ENCODE measurements at regions not wholly inside any gene's neighbourhood (a gene's known extent, or its start where the extent isn't known, plus 50 kb on each side); places are given as distances from the start of the nearest gene placed in this dataset.

DNA sequence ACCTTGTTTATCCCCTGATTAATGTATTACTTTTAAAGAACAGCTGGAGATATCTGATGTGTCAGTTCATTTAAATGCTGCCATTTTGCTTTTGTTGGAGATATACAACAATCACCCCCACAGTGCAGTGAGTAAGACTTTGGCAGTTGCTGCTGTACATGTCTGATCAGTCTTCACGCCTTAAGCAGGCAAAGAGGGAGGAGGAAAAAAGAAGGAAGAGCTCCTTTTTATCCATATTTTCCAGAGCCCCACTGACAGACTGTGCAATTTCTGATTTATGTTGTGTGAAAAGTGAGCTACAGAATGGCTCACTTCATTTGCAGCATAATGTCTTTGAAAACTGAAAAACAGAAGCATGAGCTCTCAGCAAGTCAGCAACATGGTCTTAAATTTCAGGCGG lies 319.7 kb upstream of the LRIG3 start:
- Histone ChIP-seq H3K79me2 (ENCODE audit: control insufficient read depth, insufficient read depth, low read length) (no peaks in the 10 kb centered on the region), H3K36me3 (replicated peaks in 1 of 2; ENCODE audit: control extremely low read depth in 1 of 2, control insufficient read depth in 1 of 2, extremely low read depth in 1 of 2, insufficient read depth in 2 of 2, low read length in 1 of 2) (no peaks in the 10 kb centered on the region), H3K9me3 (ENCODE audit: control extremely low read depth in 1 of 3, control insufficient read depth in 2 of 3, insufficient read depth in 1 of 3, low read length in 2 of 3) (no peaks in the 10 kb centered on the region), H3K9ac (ENCODE audit: low read length) (no peak overlapping the region), H3K4me3 (ENCODE audit: control extremely low read depth in 1 of 5, extremely low read depth in 1 of 5, insufficient read depth in 1 of 5, low read depth in 2 of 5, low read length in 4 of 5) (no peak overlapping the region), H3K4me1 (ENCODE audit: control insufficient read depth in 2 of 2, insufficient read depth in 2 of 2, low read length in 2 of 2) (no peaks in the 10 kb centered on the region), H3K4me2 (replicated peaks; ENCODE audit: low read depth, low read length, poor library complexity, severe bottlenecking) (no peak overlapping the region), H3K27me3 (replicated peaks in 1 of 4; ENCODE audit: control extremely low read depth in 1 of 4, control insufficient read depth in 3 of 4, insufficient read depth in 4 of 4, low read length in 3 of 4) (no peaks in the 10 kb centered on the region), H4K20me1 (ENCODE audit: control insufficient read depth, insufficient read depth, low read length, poor library complexity, severe bottlenecking) (no peaks in the 10 kb centered on the region), H2AFZ (ENCODE audit: insufficient read depth, low read depth, low read length, poor library complexity, severe bottlenecking) (no peak overlapping the region), H3K27ac (ENCODE audit: low read length in 2 of 2) (no peak overlapping the region)
- no peak overlapping the region for H3K4me3 Mint-ChIP-seq
- ChIA-PET CTCF (no interaction called here), POLR2A (no interaction called here)
- H3K4me1 Mint-ChIP-seq, result no peaks in the 10 kb centered on the region
- no peak overlapping the region for H3K27ac Mint-ChIP-seq
- no CpG with 5 or more reads among the region's 2 CpGs for WGBS (ENCODE audit: insufficient coverage)
- H3K27me3 Mint-ChIP-seq, result no peaks in the 10 kb centered on the region
- ATAC-seq (ENCODE audit: low read depth) (no peak), DNase-seq (no peak)
- TF ChIP-seq, protein P1, sequence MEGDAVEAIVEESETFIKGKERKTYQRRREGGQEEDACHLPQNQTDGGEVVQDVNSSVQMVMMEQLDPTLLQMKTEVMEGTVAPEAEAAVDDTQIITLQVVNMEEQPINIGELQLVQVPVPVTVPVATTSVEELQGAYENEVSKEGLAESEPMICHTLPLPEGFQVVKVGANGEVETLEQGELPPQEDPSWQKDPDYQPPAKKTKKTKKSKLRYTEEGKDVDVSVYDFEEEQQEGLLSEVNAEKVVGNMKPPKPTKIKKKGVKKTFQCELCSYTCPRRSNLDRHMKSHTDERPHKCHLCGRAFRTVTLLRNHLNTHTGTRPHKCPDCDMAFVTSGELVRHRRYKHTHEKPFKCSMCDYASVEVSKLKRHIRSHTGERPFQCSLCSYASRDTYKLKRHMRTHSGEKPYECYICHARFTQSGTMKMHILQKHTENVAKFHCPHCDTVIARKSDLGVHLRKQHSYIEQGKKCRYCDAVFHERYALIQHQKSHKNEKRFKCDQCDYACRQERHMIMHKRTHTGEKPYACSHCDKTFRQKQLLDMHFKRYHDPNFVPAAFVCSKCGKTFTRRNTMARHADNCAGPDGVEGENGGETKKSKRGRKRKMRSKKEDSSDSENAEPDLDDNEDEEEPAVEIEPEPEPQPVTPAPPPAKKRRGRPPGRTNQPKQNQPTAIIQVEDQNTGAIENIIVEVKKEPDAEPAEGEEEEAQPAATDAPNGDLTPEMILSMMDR (IDR thresholded peaks at IDR 0.05), result no peak
- TF ChIP-seq EZH2 (IDR thresholded peaks at IDR 0.05; ENCODE audit: borderline replicate concordance, insufficient read depth, low read depth, low read length, poor library complexity, severe bottlenecking), result no peak
- no peaks in the 10 kb centered on the region for H3K9me3 Mint-ChIP-seq (ENCODE audit: insufficient read depth)
- intact Hi-C loops (cut with micrococcal nuclease), result no loop called here

DNA sequence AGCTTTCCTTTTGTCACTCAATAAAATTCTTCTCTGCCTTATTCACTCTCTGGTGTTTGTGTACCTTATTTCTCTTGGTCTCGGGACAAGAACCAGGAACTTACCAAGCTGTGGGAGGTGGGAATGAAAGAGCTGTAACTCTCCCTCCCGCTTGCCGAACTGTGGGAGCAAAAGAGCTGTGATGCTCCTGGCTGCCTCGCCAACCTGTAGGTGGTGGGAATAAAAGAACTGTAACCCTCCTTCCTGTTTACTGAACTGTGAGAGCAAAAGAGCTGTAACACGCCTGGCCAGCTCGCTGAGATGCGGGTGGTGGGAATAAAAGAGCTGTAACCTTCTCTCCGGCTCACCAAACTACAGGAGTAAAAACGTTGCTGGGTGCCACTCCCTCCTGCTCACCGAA lies 314.1 kb upstream of the LRIG3 start:
- ATAC-seq (ENCODE audit: low read depth) (no peak), DNase-seq (no peak)
- Mint-ChIP-seq H3K9me3 (ENCODE audit: insufficient read depth) (no peaks in the 10 kb centered on the region), H3K27ac (no peak overlapping the region), H3K4me3 (no peak overlapping the region), H3K4me1 (no peaks in the 10 kb centered on the region), H3K27me3 (no peaks in the 10 kb centered on the region)
- intact Hi-C loops (cut with micrococcal nuclease), result no loop called here
- H3K4me2 ChIP-seq (replicated peaks; ENCODE audit: low read depth, low read length, poor library complexity, severe bottlenecking), result no peak overlapping the region
- H3K36me3 ChIP-seq (replicated peaks in 1 of 2; ENCODE audit: control extremely low read depth in 1 of 2, control insufficient read depth in 1 of 2, extremely low read depth in 1 of 2, insufficient read depth in 2 of 2, low read length in 1 of 2), result no peaks in the 10 kb centered on the region
- TF ChIP-seq, protein P1 (IDR thresholded peaks at IDR 0.05), result no peak
- no peak for TF ChIP-seq EZH2 (IDR thresholded peaks at IDR 0.05; ENCODE audit: borderline replicate concordance, insufficient read depth, low read depth, low read length, poor library complexity, severe bottlenecking)
- H3K27ac ChIP-seq (ENCODE audit: low read length in 2 of 2), result no peak overlapping the region
- CTCF ChIA-PET, result no interaction called here
- no peak overlapping the region for H2AFZ ChIP-seq (ENCODE audit: insufficient read depth, low read depth, low read length, poor library complexity, severe bottlenecking)
- WGBS (ENCODE audit: insufficient coverage), result no CpG with 5 or more reads among the region's 10 CpGs
- no peaks in the 10 kb centered on the region for H3K27me3 ChIP-seq (replicated peaks in 1 of 4; ENCODE audit: control extremely low read depth in 1 of 4, control insufficient read depth in 3 of 4, insufficient read depth in 4 of 4, low read length in 3 of 4)
- no peak overlapping the region for H3K9ac ChIP-seq (ENCODE audit: low read length)
- POLR2A ChIA-PET, result no interaction called here
- no peaks in the 10 kb centered on the region for H3K9me3 ChIP-seq (ENCODE audit: control extremely low read depth in 1 of 3, control insufficient read depth in 2 of 3, insufficient read depth in 1 of 3, low read length in 2 of 3)
- H3K79me2 ChIP-seq (ENCODE audit: control insufficient read depth, insufficient read depth, low read length), result no peaks in the 10 kb centered on the region
- no peak overlapping the region for H3K4me3 ChIP-seq (ENCODE audit: control extremely low read depth in 1 of 5, extremely low read depth in 1 of 5, insufficient read depth in 1 of 5, low read depth in 2 of 5, low read length in 4 of 5)
- H3K4me1 ChIP-seq (ENCODE audit: control insufficient read depth in 2 of 2, insufficient read depth in 2 of 2, low read length in 2 of 2), result no peaks in the 10 kb centered on the region
- H4K20me1 ChIP-seq (ENCODE audit: control insufficient read depth, insufficient read depth, low read length, poor library complexity, severe bottlenecking), result no peaks in the 10 kb centered on the region

All from B cell (primary cell).